HG03064 (cell line): ENCODE measurements at regions not wholly inside any gene's neighbourhood (a gene's known extent, or its start where the extent isn't known, plus 50 kb on each side); places are given as distances from the start of the nearest gene placed in this dataset.
"Not testable (repeated sequence)": the region's sequence is repeated elsewhere in the genome, so short reads cannot be mapped to it uniquely, and the experiment has no call there.

ENCODE experiments used
- ATAC-seq: cut with Tn5 transposase; IDR thresholded peaks from one replicate; pipeline ENCODE4 v1.9.1; 2021; ENCODE audit warnings: low read depth; ENCODE audit not compliant: unreplicated experiment

DNA sequence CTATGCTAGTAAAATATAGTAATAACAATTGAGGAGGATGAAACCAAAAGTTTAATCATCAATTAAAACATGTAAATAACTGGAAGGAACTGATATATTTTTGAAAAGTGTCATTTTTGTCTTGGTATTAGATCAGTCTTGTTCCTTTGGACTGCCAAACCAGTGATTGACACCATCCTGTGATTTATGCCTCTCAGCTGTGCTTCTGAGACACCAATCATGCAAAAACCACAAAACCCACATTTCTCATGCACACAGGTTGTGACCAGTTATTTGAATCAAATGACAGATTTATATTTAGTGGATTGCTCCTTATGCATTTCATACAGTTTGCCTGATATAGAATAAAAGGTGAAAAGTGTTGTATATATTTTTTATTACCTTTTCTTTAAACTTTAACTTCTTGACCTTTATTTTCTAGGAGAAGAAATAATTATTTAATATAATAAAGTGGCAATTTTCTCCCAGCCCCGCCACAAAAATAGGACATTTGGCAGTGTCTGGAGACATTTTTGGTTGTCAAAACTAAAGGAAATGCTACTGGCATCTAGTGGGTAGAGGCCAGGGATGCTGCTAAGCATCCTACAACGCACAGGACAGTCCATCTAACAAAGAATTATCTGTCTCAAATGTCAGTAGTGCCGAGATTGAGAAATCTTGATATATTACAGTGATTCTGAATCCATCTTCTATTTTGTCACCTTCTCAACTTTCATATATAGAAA lies 383.6 kb downstream of the BCKDHB start:
- no peak for ATAC-seq

- peak; percentile 89 for ATAC-seq
These were observed 381.7 kb downstream of the BCKDHB start for GRCh38 chr6:80488190-80488589.

- not testable (repeated sequence) for ATAC-seq
These were observed 379.0 kb downstream of the BCKDHB start for GRCh38 chr6:80485494-80485893.

- no peak for ATAC-seq
These were observed 375.6 kb downstream of the BCKDHB start for GRCh38 chr6:80482056-80482455.

DNA sequence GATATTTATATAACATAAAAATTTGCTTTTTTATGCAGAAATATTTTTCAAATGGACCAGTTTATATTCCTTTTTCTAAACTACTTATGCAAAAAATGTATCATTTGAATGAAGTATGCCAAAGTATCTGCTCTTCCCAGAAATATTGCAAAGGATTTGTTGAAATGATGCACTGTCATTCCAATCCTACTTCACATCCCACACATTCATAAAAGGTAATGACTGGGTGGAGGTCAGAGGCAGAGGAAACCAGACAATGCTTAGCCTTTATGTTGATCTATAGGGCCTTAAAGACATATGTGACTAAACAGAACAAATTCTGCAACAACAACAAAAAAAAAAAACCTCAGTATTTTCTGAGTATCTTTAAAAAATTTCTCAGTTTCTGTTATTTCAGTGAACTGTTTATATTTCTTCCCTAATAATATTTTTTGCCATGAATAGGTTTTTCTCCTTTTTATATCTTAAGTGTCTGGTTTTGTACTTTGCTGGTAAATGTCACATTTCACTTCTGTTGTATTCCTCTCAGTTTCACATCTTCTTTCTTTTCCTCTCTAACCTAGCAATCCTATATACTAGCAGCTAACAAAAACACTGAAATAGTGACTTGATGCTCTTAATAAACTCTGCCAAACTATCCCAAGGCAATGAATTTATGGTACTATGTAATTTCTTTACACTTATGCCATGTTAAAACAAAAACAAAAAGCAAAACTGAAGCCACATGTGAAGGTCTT lies 374.1 kb downstream of the BCKDHB start:
- no peak for ATAC-seq

DNA sequence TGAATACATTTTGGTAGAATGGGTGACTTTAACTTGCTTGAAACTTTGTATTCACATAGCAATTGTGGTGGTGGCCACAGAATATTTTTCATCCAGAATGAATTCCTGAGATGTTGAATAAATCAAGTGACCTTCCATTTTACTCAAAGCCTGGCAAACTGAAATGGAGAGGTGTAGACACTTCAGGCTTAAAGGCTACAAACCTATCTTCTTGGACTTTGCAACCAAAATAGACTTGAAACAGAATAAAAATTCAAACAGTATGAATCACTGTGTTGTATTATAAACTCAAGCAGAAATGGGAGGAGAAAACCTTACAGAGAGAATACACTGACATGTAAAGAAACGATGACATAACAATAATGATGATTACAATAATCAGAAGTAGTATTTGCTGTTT lies 371.6 kb downstream of the BCKDHB start:
- no peak for ATAC-seq

DNA sequence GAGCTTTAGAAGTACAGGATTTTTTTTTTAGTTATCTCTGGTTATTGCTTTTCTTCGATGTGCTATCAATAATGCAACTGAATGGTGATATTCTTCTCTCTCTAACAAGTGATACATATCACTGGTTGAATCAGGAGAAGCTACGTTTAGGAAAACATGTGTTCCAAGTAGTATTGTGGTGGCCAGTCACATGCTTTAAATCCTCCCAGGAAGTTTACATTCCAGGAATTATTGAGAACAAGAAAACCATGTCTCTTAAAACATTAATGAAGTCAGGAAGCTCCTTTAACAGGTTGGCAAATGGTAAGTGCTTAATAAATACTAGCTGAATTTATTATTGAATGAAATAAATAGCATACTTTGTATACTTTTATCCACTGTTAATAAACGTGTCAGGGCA lies 371.1 kb downstream of the BCKDHB start:
- ATAC-seq, result no peak

DNA sequence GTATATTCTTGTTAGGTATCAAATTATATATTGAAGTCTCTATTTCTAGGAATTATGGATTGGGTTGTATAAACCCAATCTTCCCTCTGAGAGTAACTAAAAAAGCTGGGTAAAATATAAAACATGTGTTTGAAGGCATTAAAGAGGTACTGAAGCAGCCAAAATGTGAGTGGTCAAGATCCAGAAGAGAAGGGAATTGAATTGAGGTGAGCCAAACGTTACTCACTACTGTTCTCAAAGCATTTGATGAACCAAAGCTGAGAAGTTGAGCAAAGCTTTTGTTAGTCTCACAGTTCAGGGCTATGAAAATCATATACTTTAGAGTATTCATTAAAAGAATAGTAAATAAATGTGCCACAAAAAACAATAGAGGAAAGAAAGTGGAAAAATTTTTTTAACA lies 365.8 kb downstream of the BCKDHB start:
- ATAC-seq, result no peak

GRCh38 chr6:80469977-80470376 lies 363.5 kb downstream of the BCKDHB start:
- no peak for ATAC-seq

DNA sequence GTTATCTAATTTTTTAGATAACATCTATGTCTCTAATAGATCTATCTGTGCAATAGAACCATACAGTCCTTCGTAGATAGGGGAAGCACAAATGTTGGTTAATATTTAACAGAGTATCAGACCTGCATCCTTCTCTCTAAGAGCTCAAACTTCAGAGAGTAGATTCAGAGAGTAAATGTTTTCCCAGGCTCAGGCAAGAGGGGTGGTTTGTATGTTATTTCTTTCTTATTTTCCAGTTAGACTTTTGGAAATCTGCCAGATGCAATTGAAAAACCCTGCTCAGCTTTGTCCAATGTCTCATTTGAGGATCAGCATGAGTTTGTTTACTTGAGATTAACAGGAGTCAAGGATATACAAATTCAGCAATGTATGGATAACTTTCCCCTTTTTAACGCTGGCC lies 361.9 kb downstream of the BCKDHB start:
- ATAC-seq, result no peak

- ATAC-seq, result no peak
These were observed 360.9 kb downstream of the BCKDHB start for GRCh38 chr6:80467408-80467807.

- ATAC-seq, result no peak
These were observed 360.5 kb downstream of the BCKDHB start for GRCh38 chr6:80466981-80467380.

DNA sequence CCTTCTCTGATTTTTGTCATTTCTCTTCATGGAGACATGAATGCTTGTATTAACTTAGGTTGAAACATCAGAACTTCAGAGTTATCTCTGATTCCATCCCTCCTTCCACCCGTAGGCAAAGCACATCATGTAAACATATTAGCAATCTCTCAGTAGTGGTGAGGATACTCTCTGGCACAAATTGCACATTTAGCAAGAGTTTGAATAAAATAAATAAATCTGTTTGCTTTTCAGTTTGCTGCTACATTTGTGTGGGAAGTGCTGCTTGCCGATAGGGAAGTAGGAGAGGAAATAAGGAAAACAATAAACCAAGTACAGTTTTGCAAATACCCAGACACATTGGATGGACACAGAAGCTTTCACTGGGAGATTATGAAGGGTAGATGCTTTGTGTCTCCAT lies 359.0 kb downstream of the BCKDHB start:
- no peak for ATAC-seq

- no peak for ATAC-seq
These were observed 358.4 kb downstream of the BCKDHB start for GRCh38 chr6:80464901-80465300.

GRCh38 chr6:80463197-80463596 lies 356.7 kb downstream of the BCKDHB start:
- ATAC-seq, result no peak

- no peak for ATAC-seq
These were observed 353.9 kb downstream of the BCKDHB start for GRCh38 chr6:80460257-80460865.

DNA sequence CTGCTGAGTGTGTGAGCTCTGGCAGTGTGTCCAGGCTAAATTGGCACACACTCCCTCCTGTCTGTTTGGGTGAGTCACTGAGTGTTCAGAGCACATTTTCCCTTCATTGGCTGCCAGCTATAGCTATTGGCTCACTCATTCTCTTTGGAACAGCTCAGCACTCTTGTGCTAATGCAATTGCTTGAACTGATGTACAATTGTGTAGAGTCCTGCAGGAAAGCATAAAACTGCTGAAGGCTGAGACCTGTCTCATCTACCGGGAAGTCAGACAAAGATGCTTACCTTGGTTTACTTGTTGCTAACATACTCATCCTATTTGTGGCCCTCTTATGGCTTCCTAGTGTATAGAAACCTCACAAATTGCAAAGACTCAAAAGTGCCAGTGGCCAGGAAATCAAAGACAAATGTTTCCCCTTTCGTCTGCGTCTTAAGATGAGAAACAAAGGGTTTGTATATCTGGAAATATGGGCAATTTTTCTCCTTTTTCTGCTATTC lies 351.0 kb downstream of the BCKDHB start:
- ATAC-seq, result no peak

DNA sequence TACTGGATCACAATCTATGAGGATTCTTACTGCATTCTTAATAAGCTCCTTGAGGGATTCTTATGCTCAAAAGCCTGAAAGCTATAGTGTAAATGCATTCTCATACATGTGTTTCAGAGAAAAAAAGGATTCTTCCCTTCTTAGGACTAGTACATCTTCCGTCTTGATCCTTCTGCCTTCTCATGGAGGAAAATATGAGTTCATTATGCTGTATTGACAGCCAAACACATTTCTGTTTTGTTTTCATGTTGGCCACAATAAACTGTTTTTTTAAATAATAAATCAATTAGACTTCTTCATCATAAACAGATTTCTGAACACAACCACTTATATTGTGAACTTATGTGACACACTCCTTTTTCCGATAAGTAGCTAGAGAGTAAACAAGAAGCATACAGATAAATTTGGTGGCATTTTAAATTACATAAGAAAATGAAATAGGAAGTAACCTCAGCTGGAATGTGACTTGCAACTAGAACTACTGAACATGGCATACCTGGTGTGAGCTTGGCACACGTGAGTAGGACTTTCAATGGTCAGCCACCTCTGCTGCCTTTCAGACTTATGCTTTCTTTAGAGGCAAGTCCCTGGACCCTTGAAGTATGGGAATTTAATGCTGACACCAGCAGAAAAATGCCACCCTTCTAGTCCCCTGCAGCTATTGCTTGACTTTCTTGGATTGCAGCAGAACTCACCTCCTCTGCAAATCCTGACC lies 350.4 kb downstream of the BCKDHB start:
- no peak for ATAC-seq

- no peak for ATAC-seq
These were observed 348.3 kb downstream of the BCKDHB start for GRCh38 chr6:80454661-80455365.

GRCh38 chr6:80454197-80454596 lies 347.7 kb downstream of the BCKDHB start:
- ATAC-seq, result no peak
